ENCODE measurements at regions not wholly inside any gene's neighbourhood (a gene's known extent, or its start where the extent isn't known, plus 50 kb on each side); places are given as distances from the start of the nearest gene placed in this dataset.

DNA sequence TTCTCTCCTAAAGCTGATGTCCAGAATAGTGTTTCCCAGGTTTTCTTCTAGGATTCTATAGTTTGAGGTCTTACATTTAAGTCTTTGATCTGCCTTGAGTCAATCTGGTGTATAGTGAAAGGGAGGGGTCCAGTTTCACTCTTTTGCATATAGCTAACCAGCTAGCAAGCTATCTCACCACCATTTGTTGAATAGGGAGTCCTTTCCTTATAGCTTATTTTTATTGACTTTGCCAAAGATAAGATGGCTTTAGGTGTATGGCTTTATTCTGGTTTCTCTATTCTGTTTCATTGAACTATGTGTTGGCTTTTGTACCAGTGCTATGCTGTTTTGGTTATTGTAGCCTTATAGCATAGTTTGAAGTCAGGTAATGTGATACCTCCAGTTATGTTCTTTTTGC lies 1386.1 kb downstream of the SLITRK5 start:
- TF ChIP-seq, protein P1, sequence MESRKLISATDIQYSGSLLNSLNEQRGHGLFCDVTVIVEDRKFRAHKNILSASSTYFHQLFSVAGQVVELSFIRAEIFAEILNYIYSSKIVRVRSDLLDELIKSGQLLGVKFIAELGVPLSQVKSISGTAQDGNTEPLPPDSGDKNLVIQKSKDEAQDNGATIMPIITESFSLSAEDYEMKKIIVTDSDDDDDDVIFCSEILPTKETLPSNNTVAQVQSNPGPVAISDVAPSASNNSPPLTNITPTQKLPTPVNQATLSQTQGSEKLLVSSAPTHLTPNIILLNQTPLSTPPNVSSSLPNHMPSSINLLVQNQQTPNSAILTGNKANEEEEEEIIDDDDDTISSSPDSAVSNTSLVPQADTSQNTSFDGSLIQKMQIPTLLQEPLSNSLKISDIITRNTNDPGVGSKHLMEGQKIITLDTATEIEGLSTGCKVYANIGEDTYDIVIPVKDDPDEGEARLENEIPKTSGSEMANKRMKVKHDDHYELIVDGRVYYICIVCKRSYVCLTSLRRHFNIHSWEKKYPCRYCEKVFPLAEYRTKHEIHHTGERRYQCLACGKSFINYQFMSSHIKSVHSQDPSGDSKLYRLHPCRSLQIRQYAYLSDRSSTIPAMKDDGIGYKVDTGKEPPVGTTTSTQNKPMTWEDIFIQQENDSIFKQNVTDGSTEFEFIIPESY (IDR thresholded peaks at IDR 0.05; ENCODE audit: extremely low read depth, insufficient replicate concordance, low read length): no peak
- TF ChIP-seq RAD21 (IDR thresholded peaks at IDR 0.05; ENCODE audit: low read depth) (no peak), ZNF274 (IDR thresholded peaks at IDR 0.05; ENCODE audit: low read depth, low read length) (no peak), POLR2AphosphoS5 (IDR thresholded peaks at IDR 0.05; ENCODE audit: low read depth, low read length) (no peak), EZH2 (IDR thresholded peaks at IDR 0.05) (no peak), POLR2A (IDR thresholded peaks at IDR 0.05; ENCODE audit: borderline replicate concordance, extremely low read depth, insufficient read depth, insufficient read length) (no peak), YY1 (IDR thresholded peaks at IDR 0.05; ENCODE audit: extremely low read depth, insufficient replicate concordance, low read depth, low read length) (no peak), EGR1 (IDR thresholded peaks at IDR 0.05; ENCODE audit: low read depth) (no peak)
- TF ChIP-seq, protein P2, sequence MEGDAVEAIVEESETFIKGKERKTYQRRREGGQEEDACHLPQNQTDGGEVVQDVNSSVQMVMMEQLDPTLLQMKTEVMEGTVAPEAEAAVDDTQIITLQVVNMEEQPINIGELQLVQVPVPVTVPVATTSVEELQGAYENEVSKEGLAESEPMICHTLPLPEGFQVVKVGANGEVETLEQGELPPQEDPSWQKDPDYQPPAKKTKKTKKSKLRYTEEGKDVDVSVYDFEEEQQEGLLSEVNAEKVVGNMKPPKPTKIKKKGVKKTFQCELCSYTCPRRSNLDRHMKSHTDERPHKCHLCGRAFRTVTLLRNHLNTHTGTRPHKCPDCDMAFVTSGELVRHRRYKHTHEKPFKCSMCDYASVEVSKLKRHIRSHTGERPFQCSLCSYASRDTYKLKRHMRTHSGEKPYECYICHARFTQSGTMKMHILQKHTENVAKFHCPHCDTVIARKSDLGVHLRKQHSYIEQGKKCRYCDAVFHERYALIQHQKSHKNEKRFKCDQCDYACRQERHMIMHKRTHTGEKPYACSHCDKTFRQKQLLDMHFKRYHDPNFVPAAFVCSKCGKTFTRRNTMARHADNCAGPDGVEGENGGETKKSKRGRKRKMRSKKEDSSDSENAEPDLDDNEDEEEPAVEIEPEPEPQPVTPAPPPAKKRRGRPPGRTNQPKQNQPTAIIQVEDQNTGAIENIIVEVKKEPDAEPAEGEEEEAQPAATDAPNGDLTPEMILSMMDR (IDR thresholded peaks at IDR 0.05 in 2 of 3, conservative IDR thresholded peaks at IDR 0.05 in 1 of 3; ENCODE audit: borderline replicate concordance in 1 of 3, insufficient read depth in 1 of 3, low read depth in 2 of 3, low read length in 2 of 3): no peak
- TF ChIP-seq, protein P3, sequence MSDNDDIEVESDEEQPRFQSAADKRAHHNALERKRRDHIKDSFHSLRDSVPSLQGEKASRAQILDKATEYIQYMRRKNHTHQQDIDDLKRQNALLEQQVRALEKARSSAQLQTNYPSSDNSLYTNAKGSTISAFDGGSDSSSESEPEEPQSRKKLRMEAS (IDR thresholded peaks at IDR 0.05): no peak

All from HCT116 (cell line).